Stomach (tissue), 4 donors: ENCODE measurements at regions not wholly inside any gene's neighbourhood (a gene's known extent, or its start where the extent isn't known, plus 50 kb on each side); places are given as distances from the start of the nearest gene placed in this dataset.

Source experiments
- EP300 ChIP-seq: sonication (generic); formaldehyde crosslinking; IDR thresholded peaks from one replicate; pipeline ENCODE4 v1.6.1; 2017; ENCODE audit warnings: antibody characterized with exemption
- POLR2A ChIP-seq, 4 donors: fragments of 450-650 bp; IDR thresholded peaks; one replicate each; pipeline ENCODE4 v1.6.1; 2016; ENCODE audit warnings: antibody characterized with exemption in 4 of 4, control low read depth in 2 of 4, mild to moderate bottlenecking in 1 of 4, moderate library complexity in 1 of 4
- POLR2AphosphoS5 ChIP-seq, 3 donors: sonication (generic); formaldehyde crosslinking; IDR thresholded peaks; one replicate each; pipeline ENCODE4 v1.6.1; 2016; ENCODE audit warnings: antibody characterized with exemption in 3 of 3
- TF ChIP-seq, protein P1 (sequence below), 7 experiments: fragments of 450-650 bp in 4 of 7; fragments of 200-600 bp in 3 of 7; sonication (generic) in 3 of 7; IDR thresholded peaks; one replicate each; pipeline ENCODE4 v1.5.1; 2016 to 2019; ENCODE audit warnings: antibody characterized with exemption in 7 of 7, control low read depth in 2 of 7, mild to moderate bottlenecking in 1 of 7

DNA sequence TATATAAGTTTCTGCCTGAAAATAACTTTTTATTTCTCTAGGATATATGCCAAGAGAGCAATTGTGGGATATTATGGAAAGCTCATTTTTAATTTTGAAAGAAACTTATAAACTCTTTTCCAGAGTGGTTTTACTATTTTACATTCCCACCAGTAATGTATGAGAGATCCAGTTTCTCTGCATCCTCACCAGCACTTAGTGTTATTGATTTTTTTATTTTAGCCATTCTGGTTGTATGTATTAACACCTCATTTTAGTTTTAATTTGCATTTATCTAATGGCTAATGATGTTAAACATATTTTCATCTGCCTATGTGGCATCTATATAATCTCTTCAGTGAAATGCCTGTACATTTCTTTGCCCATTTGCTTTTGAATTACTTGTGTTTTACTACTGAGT, 597.7 kb upstream of the RAB6C start:
- TF ChIP-seq, protein P1, sequence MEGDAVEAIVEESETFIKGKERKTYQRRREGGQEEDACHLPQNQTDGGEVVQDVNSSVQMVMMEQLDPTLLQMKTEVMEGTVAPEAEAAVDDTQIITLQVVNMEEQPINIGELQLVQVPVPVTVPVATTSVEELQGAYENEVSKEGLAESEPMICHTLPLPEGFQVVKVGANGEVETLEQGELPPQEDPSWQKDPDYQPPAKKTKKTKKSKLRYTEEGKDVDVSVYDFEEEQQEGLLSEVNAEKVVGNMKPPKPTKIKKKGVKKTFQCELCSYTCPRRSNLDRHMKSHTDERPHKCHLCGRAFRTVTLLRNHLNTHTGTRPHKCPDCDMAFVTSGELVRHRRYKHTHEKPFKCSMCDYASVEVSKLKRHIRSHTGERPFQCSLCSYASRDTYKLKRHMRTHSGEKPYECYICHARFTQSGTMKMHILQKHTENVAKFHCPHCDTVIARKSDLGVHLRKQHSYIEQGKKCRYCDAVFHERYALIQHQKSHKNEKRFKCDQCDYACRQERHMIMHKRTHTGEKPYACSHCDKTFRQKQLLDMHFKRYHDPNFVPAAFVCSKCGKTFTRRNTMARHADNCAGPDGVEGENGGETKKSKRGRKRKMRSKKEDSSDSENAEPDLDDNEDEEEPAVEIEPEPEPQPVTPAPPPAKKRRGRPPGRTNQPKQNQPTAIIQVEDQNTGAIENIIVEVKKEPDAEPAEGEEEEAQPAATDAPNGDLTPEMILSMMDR (IDR thresholded peaks at IDR 0.05): no peak
- TF ChIP-seq POLR2A (IDR thresholded peaks at IDR 0.05): no peak
- no peak for TF ChIP-seq POLR2AphosphoS5 (IDR thresholded peaks at IDR 0.05)
- TF ChIP-seq EP300: no peak
